ENCODE measurements at regions not wholly inside any gene's neighbourhood (a gene's known extent, or its start where the extent isn't known, plus 50 kb on each side); places are given as distances from the start of the nearest gene placed in this dataset.

GRCh38 chr7:84248843-84249242 lies 54.3 kb upstream of the SEMA3A start:
- TF ChIP-seq CTCF (IDR thresholded peaks at IDR 0.05; ENCODE audit: low read length) (no peak), EZH2phosphoT487 (IDR thresholded peaks at IDR 0.05; ENCODE audit: low read length) (no peak)

Data from MM.1S (cell line).